ENCODE measurements at regions not wholly inside any gene's neighbourhood (a gene's known extent, or its start where the extent isn't known, plus 50 kb on each side); places are given as distances from the start of the nearest gene placed in this dataset.
"Not testable (repeated sequence)": the region's sequence is repeated elsewhere in the genome, so short reads cannot be mapped to it uniquely, and the experiment has no call there.

GRCh38 chr14:80055667-80056496 lies 155.4 kb downstream of the DIO2 start:
- DNase-seq: peak in 29 of 51 donors; percentile 0 to 72 (median 15)

- peak in 1 of 51 donors; percentile 36 for DNase-seq
Measured at GRCh38 chr14:80055226-80055625, 156.1 kb downstream of the DIO2 start.

- DNase-seq: no peak
Measured at GRCh38 chr14:80054020-80054419, 157.3 kb downstream of the DIO2 start.

GRCh38 chr14:80049055-80049454 lies 162.2 kb downstream of the DIO2 start:
- DNase-seq: no peak

- DNase-seq: no peak
Measured at GRCh38 chr14:80047761-80048160, 163.5 kb downstream of the DIO2 start.

GRCh38 chr14:80037349-80037748 lies 174.0 kb downstream of the DIO2 start:
- no peak for DNase-seq

- DNase-seq: no peak
Measured at GRCh38 chr14:80024417-80024816, 186.9 kb downstream of the DIO2 start.

- not testable (repeated sequence) for DNase-seq
Measured at GRCh38 chr14:80018476-80018875, 192.8 kb downstream of the DIO2 start.

- DNase-seq: no peak
Measured at GRCh38 chr14:80017795-80018194, 193.5 kb downstream of the DIO2 start.

- not testable (repeated sequence) for DNase-seq
Measured at GRCh38 chr14:80010245-80010644, 201.1 kb downstream of the DIO2 start.

GRCh38 chr14:80005561-80005960 lies 205.7 kb downstream of the DIO2 start:
- DNase-seq: peak in 1 of 51 donors; percentile 2

- DNase-seq: no peak
Measured at GRCh38 chr14:80004871-80005270, 206.4 kb downstream of the DIO2 start.

GRCh38 chr14:80003138-80003537 lies 208.2 kb downstream of the DIO2 start:
- no peak for DNase-seq

- no peak for DNase-seq
Measured at GRCh38 chr14:79997509-79998208, 213.6 kb downstream of the DIO2 start.

- DNase-seq: no peak
Measured at GRCh38 chr14:79992407-79993198, 218.7 kb downstream of the DIO2 start.

- DNase-seq: no peak
Measured at GRCh38 chr14:79991866-79992265, 219.4 kb downstream of the DIO2 start.

- no peak for DNase-seq
Measured at GRCh38 chr14:79989990-79990389, 221.3 kb downstream of the DIO2 start.

GRCh38 chr14:79986251-79986650 lies 225.1 kb downstream of the DIO2 start:
- no peak for DNase-seq

GRCh38 chr14:79972230-79972629 lies 239.1 kb downstream of the DIO2 start:
- DNase-seq: no peak

- DNase-seq: no peak
Measured at GRCh38 chr14:79971330-79971729, 240.0 kb downstream of the DIO2 start.

GRCh38 chr14:79967453-79967852 lies 243.9 kb downstream of the DIO2 start:
- no peak for DNase-seq

- DNase-seq: no peak
Measured at GRCh38 chr14:79967001-79967400, 244.3 kb downstream of the DIO2 start.

All from hypothalamus (tissue), 51 donors.